Epidermal melanocyte (primary cell): ENCODE measurements at regions not wholly inside any gene's neighbourhood (a gene's known extent, or its start where the extent isn't known, plus 50 kb on each side); places are given as distances from the start of the nearest gene placed in this dataset.

Source experiments
- DNase-seq: peaks from one replicate; pipeline ENCODE4 v3.0.0; 2011; ENCODE audit warnings: low spot score; ENCODE audit not compliant: insufficient read length

GRCh38 chr3:25344670-25345069 lies 83.4 kb upstream of the RARB start:
- no peak for DNase-seq

GRCh38 chr3:25349095-25349494 lies 79.0 kb upstream of the RARB start:
- no peak for DNase-seq

GRCh38 chr3:25349828-25350724 lies 78.0 kb upstream of the RARB start:
- DNase-seq: no peak

- no peak for DNase-seq
Observed at GRCh38 chr3:25350725-25351114, 77.3 kb upstream of the RARB start.

- DNase-seq: no peak
Observed at GRCh38 chr3:25354071-25354470, 74.0 kb upstream of the RARB start.

- DNase-seq: no peak
Observed at GRCh38 chr3:25355034-25355885, 72.8 kb upstream of the RARB start.

- no peak for DNase-seq
Observed at GRCh38 chr3:25355998-25356397, 72.1 kb upstream of the RARB start.

- DNase-seq: no peak
Observed at GRCh38 chr3:25362118-25362517, 65.9 kb upstream of the RARB start.

GRCh38 chr3:25365636-25366035 lies 62.4 kb upstream of the RARB start:
- no peak for DNase-seq

GRCh38 chr3:25367025-25367424 lies 61.0 kb upstream of the RARB start:
- DNase-seq: no peak

- DNase-seq: peak; percentile 24
Observed at GRCh38 chr3:25372167-25372566, 55.9 kb upstream of the RARB start.

- DNase-seq: no peak
Observed at GRCh38 chr3:25376340-25376739, 51.7 kb upstream of the RARB start.

GRCh38 chr3:25377042-25377441 lies 51.0 kb upstream of the RARB start:
- no peak for DNase-seq
